DMS114 treated with DMSO at 0.1 percent for 48 hours (cell line): ENCODE measurements at regions not wholly inside any gene's neighbourhood (a gene's known extent, or its start where the extent isn't known, plus 50 kb on each side); places are given as distances from the start of the nearest gene placed in this dataset.

Source experiments
- DNase-seq: peaks from one replicate; lab custom pipeline; 2025; ENCODE audit not compliant: unreplicated experiment; lab: John Stamatoyannopoulos, UW

- DNase-seq = no peak
Measured at GRCh38 chr2:134110532-134110931, 143.3 kb upstream of the MGAT5 start.

GRCh38 chr2:134117676-134118075 lies 136.2 kb upstream of the MGAT5 start:
- no peak for DNase-seq

GRCh38 chr2:134118279-134119116 lies 135.4 kb upstream of the MGAT5 start:
- peak; percentile 74 for DNase-seq

GRCh38 chr2:134119117-134119712 lies 134.7 kb upstream of the MGAT5 start:
- no peak for DNase-seq

GRCh38 chr2:134119713-134120405 lies 134.0 kb upstream of the MGAT5 start:
- peak; percentile 49 for DNase-seq

- no peak for DNase-seq
Measured at GRCh38 chr2:134120406-134120732, 133.5 kb upstream of the MGAT5 start.

- no peak for DNase-seq
Measured at GRCh38 chr2:134120733-134121630, 132.9 kb upstream of the MGAT5 start.

- no peak for DNase-seq
Measured at GRCh38 chr2:134122610-134123009, 131.3 kb upstream of the MGAT5 start.

GRCh38 chr2:134123332-134123731 lies 130.5 kb upstream of the MGAT5 start:
- no peak for DNase-seq

GRCh38 chr2:134124047-134124753 lies 129.7 kb upstream of the MGAT5 start:
- no peak for DNase-seq

GRCh38 chr2:134127496-134127895 lies 126.4 kb upstream of the MGAT5 start:
- DNase-seq = no peak

GRCh38 chr2:134128746-134129145 lies 125.1 kb upstream of the MGAT5 start:
- no peak for DNase-seq

- no peak for DNase-seq
Measured at GRCh38 chr2:134129900-134130537, 123.9 kb upstream of the MGAT5 start.

- DNase-seq = no peak
Measured at GRCh38 chr2:134131681-134132489, 122.0 kb upstream of the MGAT5 start.

- no peak for DNase-seq
Measured at GRCh38 chr2:134132490-134132857, 121.4 kb upstream of the MGAT5 start.

- no peak for DNase-seq
Measured at GRCh38 chr2:134133622-134134312, 120.1 kb upstream of the MGAT5 start.

GRCh38 chr2:134134313-134134706 lies 119.6 kb upstream of the MGAT5 start:
- DNase-seq = no peak

GRCh38 chr2:134134827-134135226 lies 119.0 kb upstream of the MGAT5 start:
- DNase-seq = no peak

- DNase-seq = no peak
Measured at GRCh38 chr2:134135793-134136192, 118.1 kb upstream of the MGAT5 start.
